ENCODE measurements at regions not wholly inside any gene's neighbourhood (a gene's known extent, or its start where the extent isn't known, plus 50 kb on each side); places are given as distances from the start of the nearest gene placed in this dataset.

- intact Hi-C loops (cut with DNase I), result no loop called here
- no peaks in the 10 kb centered on the region for H3K36me3 ChIP-seq
- no peak for DNase-seq (ENCODE audit: extremely low spot score in 2 of 2)
- H3K9me3 ChIP-seq, result no peaks in the 10 kb centered on the region
- no peaks in the 10 kb centered on the region for H3K27me3 ChIP-seq
- no peak overlapping the region for H3K4me3 ChIP-seq
- no peaks in the 10 kb centered on the region for H3K4me1 ChIP-seq
- H3K27ac ChIP-seq, result no peak overlapping the region
- TF ChIP-seq POLR2AphosphoS5 (IDR thresholded peaks at IDR 0.05; ENCODE audit: insufficient read depth in 1 of 2, low read depth in 1 of 2), result no peak
- no peak for TF ChIP-seq POLR2A (IDR thresholded peaks at IDR 0.05)
- TF ChIP-seq, protein P1, sequence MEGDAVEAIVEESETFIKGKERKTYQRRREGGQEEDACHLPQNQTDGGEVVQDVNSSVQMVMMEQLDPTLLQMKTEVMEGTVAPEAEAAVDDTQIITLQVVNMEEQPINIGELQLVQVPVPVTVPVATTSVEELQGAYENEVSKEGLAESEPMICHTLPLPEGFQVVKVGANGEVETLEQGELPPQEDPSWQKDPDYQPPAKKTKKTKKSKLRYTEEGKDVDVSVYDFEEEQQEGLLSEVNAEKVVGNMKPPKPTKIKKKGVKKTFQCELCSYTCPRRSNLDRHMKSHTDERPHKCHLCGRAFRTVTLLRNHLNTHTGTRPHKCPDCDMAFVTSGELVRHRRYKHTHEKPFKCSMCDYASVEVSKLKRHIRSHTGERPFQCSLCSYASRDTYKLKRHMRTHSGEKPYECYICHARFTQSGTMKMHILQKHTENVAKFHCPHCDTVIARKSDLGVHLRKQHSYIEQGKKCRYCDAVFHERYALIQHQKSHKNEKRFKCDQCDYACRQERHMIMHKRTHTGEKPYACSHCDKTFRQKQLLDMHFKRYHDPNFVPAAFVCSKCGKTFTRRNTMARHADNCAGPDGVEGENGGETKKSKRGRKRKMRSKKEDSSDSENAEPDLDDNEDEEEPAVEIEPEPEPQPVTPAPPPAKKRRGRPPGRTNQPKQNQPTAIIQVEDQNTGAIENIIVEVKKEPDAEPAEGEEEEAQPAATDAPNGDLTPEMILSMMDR (IDR thresholded peaks at IDR 0.05), result no peak
These were observed 274.3 kb upstream of the CAMK1G start for GRCh38 chr1:209309198-209309597.

DNA sequence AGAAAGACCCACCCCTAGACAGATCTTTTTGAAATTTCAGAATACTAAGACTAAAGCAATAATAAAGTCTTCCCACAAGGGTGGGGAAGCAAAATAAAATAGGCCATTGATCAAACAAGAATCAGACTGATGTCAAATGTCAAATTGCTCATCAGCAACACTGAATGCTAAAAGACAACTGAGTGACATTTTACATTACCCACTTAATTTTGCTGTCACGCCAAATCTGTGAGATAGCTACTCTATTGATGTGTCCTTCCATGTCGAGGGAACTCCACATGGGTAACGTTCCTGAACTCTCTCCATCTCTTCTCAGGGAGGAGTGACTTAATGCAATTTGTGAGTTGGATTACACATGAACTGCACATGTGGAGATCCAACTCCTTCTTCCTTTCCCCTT is 271.7 kb upstream of the CAMK1G start:
- Histone ChIP-seq H3K27me3 (no peaks in the 10 kb centered on the region), H3K4me3 (no peak overlapping the region), H3K4me1 (no peaks in the 10 kb centered on the region), H3K9me3 (no peaks in the 10 kb centered on the region), H3K27ac (no peak overlapping the region), H3K36me3 (no peaks in the 10 kb centered on the region)
- intact Hi-C loops (cut with DNase I), result no loop called here
- TF ChIP-seq POLR2AphosphoS5 (IDR thresholded peaks at IDR 0.05; ENCODE audit: insufficient read depth in 1 of 2, low read depth in 1 of 2) (no peak), POLR2A (IDR thresholded peaks at IDR 0.05) (no peak)
- TF ChIP-seq, protein P1 (IDR thresholded peaks at IDR 0.05), result no peak
- DNase-seq (ENCODE audit: extremely low spot score in 2 of 2), result no peak

DNA sequence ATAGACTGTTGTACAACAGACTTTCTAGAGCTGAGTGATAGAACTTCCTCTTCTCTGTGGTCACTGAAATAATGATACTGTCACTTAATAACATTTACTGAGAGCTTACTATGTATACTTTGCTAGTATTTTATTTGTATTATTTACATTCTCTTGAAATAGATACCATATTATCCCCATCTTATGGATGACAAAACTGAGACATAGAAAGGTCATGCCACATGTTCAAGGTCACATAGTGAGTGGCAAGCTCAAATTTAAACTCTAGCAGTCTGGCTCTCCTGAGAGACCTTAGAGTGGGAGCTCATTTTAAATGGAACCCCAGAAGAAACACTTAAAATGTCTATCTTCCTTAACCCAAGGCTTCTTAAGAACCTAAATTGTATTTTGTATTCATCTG is 266.6 kb upstream of the CAMK1G start:
- TF ChIP-seq, protein P1 (IDR thresholded peaks at IDR 0.05), result no peak
- TF ChIP-seq POLR2AphosphoS5 (IDR thresholded peaks at IDR 0.05; ENCODE audit: insufficient read depth in 1 of 2, low read depth in 1 of 2) (no peak), POLR2A (IDR thresholded peaks at IDR 0.05) (no peak)
- no peaks in the 10 kb centered on the region for H3K27me3 ChIP-seq
- no peaks in the 10 kb centered on the region for H3K9me3 ChIP-seq
- no peak overlapping the region for H3K4me3 ChIP-seq
- H3K27ac ChIP-seq, result no peak overlapping the region
- DNase-seq (ENCODE audit: extremely low spot score in 2 of 2), result no peak
- intact Hi-C loops (cut with DNase I), result no loop called here
- H3K36me3 ChIP-seq, result no peaks in the 10 kb centered on the region
- no peaks in the 10 kb centered on the region for H3K4me1 ChIP-seq

- Histone ChIP-seq H3K4me1 (no peaks in the 10 kb centered on the region), H3K9me3 (no peaks in the 10 kb centered on the region), H3K36me3 (no peaks in the 10 kb centered on the region), H3K4me3 (no peak overlapping the region), H3K27me3 (no peaks in the 10 kb centered on the region), H3K27ac (no peak overlapping the region)
- intact Hi-C loops (cut with DNase I), result no loop called here
- DNase-seq (ENCODE audit: extremely low spot score in 2 of 2), result no peak
- no peak for TF ChIP-seq POLR2AphosphoS5 (IDR thresholded peaks at IDR 0.05; ENCODE audit: insufficient read depth in 1 of 2, low read depth in 1 of 2)
- no peak for TF ChIP-seq POLR2A (IDR thresholded peaks at IDR 0.05)
- TF ChIP-seq, protein P1 (IDR thresholded peaks at IDR 0.05), result no peak
These were observed 265.1 kb upstream of the CAMK1G start for GRCh38 chr1:209318181-209319056.

DNA sequence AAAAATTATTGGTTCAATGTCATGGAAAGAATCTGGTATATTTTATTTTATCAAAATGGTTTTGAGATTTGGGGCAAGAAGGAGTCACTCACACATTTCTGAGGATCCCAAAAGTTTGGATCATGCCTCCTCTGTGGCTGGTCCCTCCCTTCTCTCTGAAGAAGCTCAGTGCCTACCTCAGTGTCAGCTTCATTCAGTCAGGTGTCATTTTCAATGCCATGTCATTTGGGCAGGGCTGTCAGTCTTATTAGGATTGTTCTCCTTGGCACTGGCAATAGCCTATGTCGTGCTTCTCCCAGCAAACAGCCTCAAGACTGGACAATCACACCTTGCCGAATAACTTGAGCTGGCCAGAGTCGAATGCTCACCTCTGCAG is 264.5 kb upstream of the CAMK1G start:
- TF ChIP-seq POLR2A (IDR thresholded peaks at IDR 0.05) (no peak), POLR2AphosphoS5 (IDR thresholded peaks at IDR 0.05; ENCODE audit: insufficient read depth in 1 of 2, low read depth in 1 of 2) (no peak)
- TF ChIP-seq, protein P1 (IDR thresholded peaks at IDR 0.05), result no peak

More for the DNA sequence above, 264.5 kb upstream of the CAMK1G start:
- intact Hi-C loops (cut with DNase I), result no loop called here
- Histone ChIP-seq H3K4me3 (no peak overlapping the region), H3K9me3 (no peaks in the 10 kb centered on the region), H3K4me1 (no peaks in the 10 kb centered on the region), H3K36me3 (no peaks in the 10 kb centered on the region), H3K27ac (no peak overlapping the region), H3K27me3 (no peaks in the 10 kb centered on the region)
- DNase-seq (ENCODE audit: extremely low spot score in 2 of 2), result no peak
